HL-60 (cell line): ENCODE measurements at regions not wholly inside any gene's neighbourhood (a gene's known extent, or its start where the extent isn't known, plus 50 kb on each side); places are given as distances from the start of the nearest gene placed in this dataset.

Experiments
- CTCF ChIP-seq: IDR thresholded peaks from one replicate; pipeline ENCODE4 v1.5.1; 2011; ENCODE audit warnings: low read length, control low read depth, inconsistent platforms; ENCODE audit not compliant: insufficient read depth
- POLR2AphosphoS5 ChIP-seq: IDR thresholded peaks from 2 replicates; pipeline ENCODE4 v1.6.1; 2012; ENCODE audit warnings: low read depth
- TF ChIP-seq, protein P1 (sequence below): IDR thresholded peaks from 2 replicates; pipeline ENCODE4 v1.6.1; 2012; ENCODE audit warnings: low read depth; ENCODE audit not compliant: insufficient replicate concordance

DNA sequence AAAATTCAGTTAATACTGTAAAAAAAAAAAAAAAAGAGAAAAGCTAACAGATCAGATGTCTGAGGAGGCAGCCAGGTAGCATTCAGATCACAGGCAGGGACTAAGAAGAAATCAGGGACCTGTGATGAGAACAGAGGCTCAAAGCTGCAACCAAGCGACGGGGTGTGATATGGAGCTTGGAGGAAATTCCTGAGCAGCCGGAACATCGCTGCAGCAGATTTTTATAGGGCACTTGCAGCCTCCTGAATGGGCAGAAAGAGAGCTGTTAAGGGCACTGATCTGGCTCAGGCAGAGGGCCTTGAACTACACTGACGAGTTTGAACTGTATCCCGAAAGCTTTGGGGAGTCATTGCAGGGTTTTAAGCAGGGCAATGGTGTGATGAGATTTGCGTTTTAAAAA lies 315.4 kb downstream of the ADGRL2 start:
- TF ChIP-seq, protein P1, sequence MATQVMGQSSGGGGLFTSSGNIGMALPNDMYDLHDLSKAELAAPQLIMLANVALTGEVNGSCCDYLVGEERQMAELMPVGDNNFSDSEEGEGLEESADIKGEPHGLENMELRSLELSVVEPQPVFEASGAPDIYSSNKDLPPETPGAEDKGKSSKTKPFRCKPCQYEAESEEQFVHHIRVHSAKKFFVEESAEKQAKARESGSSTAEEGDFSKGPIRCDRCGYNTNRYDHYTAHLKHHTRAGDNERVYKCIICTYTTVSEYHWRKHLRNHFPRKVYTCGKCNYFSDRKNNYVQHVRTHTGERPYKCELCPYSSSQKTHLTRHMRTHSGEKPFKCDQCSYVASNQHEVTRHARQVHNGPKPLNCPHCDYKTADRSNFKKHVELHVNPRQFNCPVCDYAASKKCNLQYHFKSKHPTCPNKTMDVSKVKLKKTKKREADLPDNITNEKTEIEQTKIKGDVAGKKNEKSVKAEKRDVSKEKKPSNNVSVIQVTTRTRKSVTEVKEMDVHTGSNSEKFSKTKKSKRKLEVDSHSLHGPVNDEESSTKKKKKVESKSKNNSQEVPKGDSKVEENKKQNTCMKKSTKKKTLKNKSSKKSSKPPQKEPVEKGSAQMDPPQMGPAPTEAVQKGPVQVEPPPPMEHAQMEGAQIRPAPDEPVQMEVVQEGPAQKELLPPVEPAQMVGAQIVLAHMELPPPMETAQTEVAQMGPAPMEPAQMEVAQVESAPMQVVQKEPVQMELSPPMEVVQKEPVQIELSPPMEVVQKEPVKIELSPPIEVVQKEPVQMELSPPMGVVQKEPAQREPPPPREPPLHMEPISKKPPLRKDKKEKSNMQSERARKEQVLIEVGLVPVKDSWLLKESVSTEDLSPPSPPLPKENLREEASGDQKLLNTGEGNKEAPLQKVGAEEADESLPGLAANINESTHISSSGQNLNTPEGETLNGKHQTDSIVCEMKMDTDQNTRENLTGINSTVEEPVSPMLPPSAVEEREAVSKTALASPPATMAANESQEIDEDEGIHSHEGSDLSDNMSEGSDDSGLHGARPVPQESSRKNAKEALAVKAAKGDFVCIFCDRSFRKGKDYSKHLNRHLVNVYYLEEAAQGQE = no peak
- no peak for TF ChIP-seq CTCF
- TF ChIP-seq POLR2AphosphoS5 = no peak
